ENCODE measurements at regions not wholly inside any gene's neighbourhood (a gene's known extent, or its start where the extent isn't known, plus 50 kb on each side); places are given as distances from the start of the nearest gene placed in this dataset.

DNA sequence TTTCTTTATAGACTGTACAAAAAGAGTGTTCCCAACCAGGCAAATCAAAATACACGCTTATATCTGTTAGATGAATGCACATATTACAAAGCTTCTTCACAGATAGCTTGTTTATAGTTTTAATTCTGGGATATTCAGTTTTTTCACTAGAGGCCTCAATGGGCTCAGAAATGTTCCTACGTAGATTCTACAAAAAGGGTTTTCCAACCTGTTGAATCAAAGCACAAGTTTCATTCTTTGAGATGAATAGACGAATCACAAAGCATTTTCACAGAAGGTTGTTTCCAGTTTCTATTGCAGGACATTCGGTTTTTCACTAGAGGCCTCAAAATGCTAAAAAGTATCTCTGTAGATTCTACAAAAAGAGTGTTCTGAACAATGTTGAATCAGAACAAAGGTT lies 1490.3 kb downstream of the UQCRFS1 start:
- no peaks in the 10 kb centered on the region for H3K4me1 ChIP-seq (replicated peaks; ENCODE audit: insufficient read depth)
- no peak for DNase-seq

DNA sequence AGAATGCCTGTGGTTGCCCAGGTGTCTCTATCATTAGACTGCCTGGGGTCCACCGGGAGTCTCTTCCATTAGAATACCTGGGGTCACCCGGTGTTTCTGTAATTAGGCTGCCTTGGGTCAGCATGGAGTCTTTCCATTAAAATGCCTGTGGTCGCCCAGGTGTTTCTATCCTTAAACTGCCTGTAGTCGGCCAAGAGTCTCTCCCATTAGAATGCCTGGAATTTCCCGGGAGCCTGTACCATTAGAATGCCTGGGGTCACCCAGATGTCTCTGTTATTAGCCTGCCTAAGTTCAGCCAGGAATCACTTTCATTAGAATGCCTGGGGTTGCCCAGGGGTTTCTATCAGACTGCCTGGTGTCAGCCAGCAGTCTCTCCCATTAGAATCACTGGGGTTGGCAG lies 1492.8 kb downstream of the UQCRFS1 start:
- Histone ChIP-seq H3K9me3 (ENCODE audit: insufficient read depth, low read depth) (no peaks in the 10 kb centered on the region), H3K4me3 (no peak overlapping the region), H3K9me2 (ENCODE audit: insufficient read depth) (no peaks in the 10 kb centered on the region), H3K27ac (no peak overlapping the region), H4K20me1 (ENCODE audit: insufficient read depth) (no peaks in the 10 kb centered on the region), H3K79me2 (ENCODE audit: low read depth) (no peaks in the 10 kb centered on the region), H3K4me1 (replicated peaks; ENCODE audit: insufficient read depth) (no peaks in the 10 kb centered on the region), H3F3A (ENCODE audit: insufficient read depth, low read depth) (no peaks in the 10 kb centered on the region), H2AFZ (no peak overlapping the region), H3K27me3 (ENCODE audit: insufficient read depth, low read depth) (no peaks in the 10 kb centered on the region), H3K36me3 (ENCODE audit: low read depth) (no peaks in the 10 kb centered on the region), H3K4me2 (no peak overlapping the region)
- POLR2A ChIA-PET (ENCODE audit: unreplicated experiment): no interaction called here
- TF ChIP-seq, protein P1, sequence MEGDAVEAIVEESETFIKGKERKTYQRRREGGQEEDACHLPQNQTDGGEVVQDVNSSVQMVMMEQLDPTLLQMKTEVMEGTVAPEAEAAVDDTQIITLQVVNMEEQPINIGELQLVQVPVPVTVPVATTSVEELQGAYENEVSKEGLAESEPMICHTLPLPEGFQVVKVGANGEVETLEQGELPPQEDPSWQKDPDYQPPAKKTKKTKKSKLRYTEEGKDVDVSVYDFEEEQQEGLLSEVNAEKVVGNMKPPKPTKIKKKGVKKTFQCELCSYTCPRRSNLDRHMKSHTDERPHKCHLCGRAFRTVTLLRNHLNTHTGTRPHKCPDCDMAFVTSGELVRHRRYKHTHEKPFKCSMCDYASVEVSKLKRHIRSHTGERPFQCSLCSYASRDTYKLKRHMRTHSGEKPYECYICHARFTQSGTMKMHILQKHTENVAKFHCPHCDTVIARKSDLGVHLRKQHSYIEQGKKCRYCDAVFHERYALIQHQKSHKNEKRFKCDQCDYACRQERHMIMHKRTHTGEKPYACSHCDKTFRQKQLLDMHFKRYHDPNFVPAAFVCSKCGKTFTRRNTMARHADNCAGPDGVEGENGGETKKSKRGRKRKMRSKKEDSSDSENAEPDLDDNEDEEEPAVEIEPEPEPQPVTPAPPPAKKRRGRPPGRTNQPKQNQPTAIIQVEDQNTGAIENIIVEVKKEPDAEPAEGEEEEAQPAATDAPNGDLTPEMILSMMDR (conservative IDR thresholded peaks at IDR 0.05): no peak
- no peak for TF ChIP-seq EZH2 (IDR thresholded peaks at IDR 0.05; ENCODE audit: low read depth)
- CTCF ChIA-PET: no interaction called here
- intact Hi-C loops (cut with micrococcal nuclease; ENCODE audit: unreplicated experiment): no loop called here
- BruUV-seq (replicated peaks): no TSS peak
- DNase-seq: no peak

More for the DNA sequence above, 1490.3 kb downstream of the UQCRFS1 start:
- Histone ChIP-seq H3K4me3 (no peak overlapping the region), H2AFZ (no peak overlapping the region), H3K9me3 (ENCODE audit: insufficient read depth, low read depth) (no peaks in the 10 kb centered on the region), H3F3A (ENCODE audit: insufficient read depth, low read depth) (no peaks in the 10 kb centered on the region), H3K27ac (no peak overlapping the region), H3K4me2 (no peak overlapping the region), H3K9me2 (ENCODE audit: insufficient read depth) (no peaks in the 10 kb centered on the region), H3K79me2 (ENCODE audit: low read depth) (no peaks in the 10 kb centered on the region), H4K20me1 (ENCODE audit: insufficient read depth) (no peaks in the 10 kb centered on the region), H3K27me3 (ENCODE audit: insufficient read depth, low read depth) (no peaks in the 10 kb centered on the region), H3K36me3 (ENCODE audit: low read depth) (no peaks in the 10 kb centered on the region)
- ChIA-PET POLR2A (ENCODE audit: unreplicated experiment) (no interaction called here), CTCF (no interaction called here)
- TF ChIP-seq, protein P1 (conservative IDR thresholded peaks at IDR 0.05): no peak
- no peak for TF ChIP-seq EZH2 (IDR thresholded peaks at IDR 0.05; ENCODE audit: low read depth)
- no TSS peak for BruUV-seq (replicated peaks)
- intact Hi-C loops (cut with micrococcal nuclease; ENCODE audit: unreplicated experiment): no loop called here

DNA sequence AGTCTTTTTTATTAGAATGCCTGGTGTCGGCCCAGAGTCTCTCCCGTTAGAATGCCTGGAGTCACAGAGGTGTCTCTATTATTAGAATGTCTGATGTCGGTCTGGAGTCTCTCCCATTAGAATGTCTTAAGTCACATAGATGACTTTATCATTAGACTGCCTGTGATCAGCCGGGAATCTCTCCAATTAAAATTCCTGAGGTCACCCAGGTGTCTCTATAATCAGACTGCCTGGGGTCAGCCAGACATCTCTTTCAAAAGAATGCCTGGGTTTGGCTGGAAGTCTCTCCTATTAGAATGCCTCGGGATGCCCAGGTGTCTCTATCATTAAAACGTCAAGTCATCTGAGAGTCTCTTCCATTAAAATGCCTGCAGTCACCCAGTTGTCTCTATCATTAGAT lies 1493.9 kb downstream of the UQCRFS1 start:
- Histone ChIP-seq H3K79me2 (ENCODE audit: low read depth) (no peaks in the 10 kb centered on the region), H3K4me1 (replicated peaks; ENCODE audit: insufficient read depth) (no peaks in the 10 kb centered on the region), H3K9me2 (ENCODE audit: insufficient read depth) (no peaks in the 10 kb centered on the region), H3K27me3 (ENCODE audit: insufficient read depth, low read depth) (no peaks in the 10 kb centered on the region), H3K36me3 (ENCODE audit: low read depth) (no peaks in the 10 kb centered on the region), H3K4me2 (no peak overlapping the region), H3F3A (ENCODE audit: insufficient read depth, low read depth) (no peaks in the 10 kb centered on the region), H3K27ac (no peak overlapping the region), H4K20me1 (ENCODE audit: insufficient read depth) (no peaks in the 10 kb centered on the region), H3K9me3 (ENCODE audit: insufficient read depth, low read depth) (peaks cover 9% of the 10 kb centered on the region; the same call in 1 of the 2 replicates), H3K4me3 (no peak overlapping the region), H2AFZ (no peak overlapping the region)
- POLR2A ChIA-PET (ENCODE audit: unreplicated experiment): no interaction called here
- intact Hi-C loops (cut with micrococcal nuclease; ENCODE audit: unreplicated experiment): no loop called here
- CTCF ChIA-PET: no interaction called here
- no peak for TF ChIP-seq EZH2 (IDR thresholded peaks at IDR 0.05; ENCODE audit: low read depth)
- TF ChIP-seq, protein P1 (conservative IDR thresholded peaks at IDR 0.05): no peak
- no TSS peak for BruUV-seq (replicated peaks)
- no peak for DNase-seq

Measured in PC-9 (cell line).